H1 (cell line): ENCODE measurements at regions not wholly inside any gene's neighbourhood (a gene's known extent, or its start where the extent isn't known, plus 50 kb on each side); places are given as distances from the start of the nearest gene placed in this dataset.

Experiments
- CTCF ChIA-PET: fragments of 300-600 bp; sonication (Branson Sonifier 250); formaldehyde crosslinking; loops from one replicate; lab custom pipeline; 2021; ENCODE audit not compliant: partially characterized antibody; lab: Charles Lee
- POLR2A ChIA-PET: fragments of 300-600 bp; sonication (Branson Sonifier 250); formaldehyde crosslinking; loops from one replicate; lab custom pipeline; 2021; ENCODE audit warnings: inconsistent platforms; ENCODE audit not compliant: partially characterized antibody; lab: Charles Lee
- DNase-seq, 2 experiments: peaks; one replicate each; pipeline versions ENCODE4 v3.0.0 to v3.0.0-alpha.2; 2010 to 2022; ENCODE audit warnings: low spot score in 2 of 2, low read depth in 1 of 2, mixed read lengths in 1 of 2
- FAIRE-seq: peaks from 2 replicates; lab custom pipeline; 2011; peaks lifted over from hg19 to GRCh38; lab: Jason Lieb, UNC
- H2AFZ ChIP-seq: 2 replicates; pipeline ENCODE4 v1.8.1; 2012; ENCODE audit warnings: low read length, inconsistent platforms
- H2AK5ac ChIP-seq: 2 replicates; pipeline ENCODE4 v1.6.1; 2013; ENCODE audit warnings: low read depth, low read length
- H2BK120ac ChIP-seq: replicated peaks from 2 replicates; pipeline ENCODE3; 2013; ENCODE audit warnings: low read depth, low read length, inconsistent platforms
- H2BK12ac ChIP-seq: 2 replicates; pipeline ENCODE4 v1.6.1; 2013; ENCODE audit warnings: low read depth, low read length
- H2BK15ac ChIP-seq: 2 replicates; pipeline ENCODE4 v1.6.1; 2013; ENCODE audit warnings: low read length
- H2BK20ac ChIP-seq: 2 replicates; pipeline ENCODE4 v1.6.1; 2013; ENCODE audit warnings: low read length
- H2BK5ac ChIP-seq: 2 replicates; pipeline ENCODE4 v1.6.1; 2013; ENCODE audit warnings: low read depth, low read length
- H3K14ac ChIP-seq: 2 replicates; pipeline ENCODE4 v1.6.1; 2013; ENCODE audit warnings: inconsistent platforms; ENCODE audit not compliant: insufficient read length
- H3K18ac ChIP-seq: 2 replicates; pipeline ENCODE4 v1.6.1; 2013; ENCODE audit warnings: low read length; ENCODE audit errors: extremely low read depth
- H3K23ac ChIP-seq: 2 replicates; pipeline ENCODE4 v1.6.1; 2013; ENCODE audit warnings: inconsistent platforms; ENCODE audit not compliant: insufficient read length
- H3K23me2 ChIP-seq: 2 replicates; pipeline ENCODE4 v1.6.1; 2013; ENCODE audit warnings: low read depth, low read length
- H3K27ac ChIP-seq: 2 replicates; pipeline ENCODE4 v1.6.1; 2011; ENCODE audit warnings: low read depth, low read length, inconsistent platforms
- H3K27me3 ChIP-seq, 4 experiments: replicated peaks in 1 of 4; 1 replicate in 1 of 4; 2 replicates in 3 of 4; pipeline versions ENCODE4 v1.6.1 to v1.8.1; 2011 to 2013; ENCODE audit warnings: low read length in 3 of 4, mild to moderate bottlenecking in 3 of 4, inconsistent platforms in 2 of 4, mixed read lengths in 2 of 4, moderate library complexity in 1 of 4; ENCODE audit not compliant: control insufficient read depth in 3 of 4, insufficient read depth in 3 of 4; ENCODE audit errors: extremely low read depth in 1 of 4
- H3K36me3 ChIP-seq, 4 experiments: 2 replicates each; pipeline versions ENCODE4 v1.6.1 to v1.8.1; 2011 to 2013; ENCODE audit warnings: mild to moderate bottlenecking in 4 of 4, low read length in 3 of 4, moderate library complexity in 2 of 4, control low read depth in 1 of 4, inconsistent platforms in 1 of 4; ENCODE audit not compliant: insufficient read depth in 4 of 4, control insufficient read depth in 2 of 4
- H3K4ac ChIP-seq: replicated peaks from 2 replicates; pipeline ENCODE3; 2013; ENCODE audit warnings: low read length, low read depth, mixed read lengths, inconsistent platforms; ENCODE audit not compliant: insufficient read length
- H3K4me1 ChIP-seq, 4 experiments: replicated peaks in 1 of 4; 1 replicate in 1 of 4; 2 replicates in 3 of 4; pipeline versions ENCODE4 v1.6.1 to v1.8.1; 2011 to 2013; ENCODE audit warnings: low read length in 3 of 4, inconsistent platforms in 2 of 4, mixed read lengths in 1 of 4; ENCODE audit not compliant: insufficient read depth in 4 of 4, control insufficient read depth in 3 of 4
- H3K4me2 ChIP-seq, 2 experiments: 2 replicates each; pipeline versions ENCODE4 v1.6.1 to v1.8.1; 2011 to 2013; ENCODE audit warnings: low read depth in 2 of 2, low read length in 2 of 2, control low read depth in 1 of 2, inconsistent platforms in 1 of 2, mild to moderate bottlenecking in 1 of 2; ENCODE audit not compliant: insufficient read depth in 1 of 2
- H3K4me3 ChIP-seq, 4 experiments: fragments of 200-600, 300-600 bp in 1 of 4; sonication (generic), shearing (Covaris generic), sonication (Bioruptor Twin) in 1 of 4; 2 replicates each; pipeline versions ENCODE4 v1.5.1 to v1.8.1; 2011 to 2016; ENCODE audit warnings: low read length in 4 of 4, low read depth in 3 of 4, control low read depth in 2 of 4, inconsistent platforms in 2 of 4, mild to moderate bottlenecking in 2 of 4, mixed read lengths in 1 of 4, moderate library complexity in 1 of 4; ENCODE audit not compliant: insufficient read depth in 2 of 4; ENCODE audit errors: extremely low read depth in 1 of 4
- H3K56ac ChIP-seq: replicated peaks from 2 replicates; pipeline ENCODE3; 2013; ENCODE audit warnings: low read depth, mild to moderate bottlenecking, mixed read lengths, low read length, inconsistent platforms; ENCODE audit not compliant: insufficient read length
- H3K79me1 ChIP-seq: 2 replicates; pipeline ENCODE4 v1.6.1; 2013; ENCODE audit warnings: low read depth, low read length, control low read depth
- H3K79me2 ChIP-seq, 2 experiments: 2 replicates each; pipeline versions ENCODE4 v1.6.1 to v1.8.1; 2012 to 2013; ENCODE audit warnings: low read length in 2 of 2, mild to moderate bottlenecking in 2 of 2, inconsistent platforms in 1 of 2; ENCODE audit not compliant: insufficient read depth in 2 of 2, control insufficient read depth in 1 of 2
- H3K9ac ChIP-seq, 4 experiments: replicated peaks in 1 of 4; 1 replicate in 1 of 4; 2 replicates in 3 of 4; pipeline versions ENCODE4 v1.6.1 to v1.8.1; 2011 to 2013; ENCODE audit warnings: low read depth in 3 of 4, low read length in 3 of 4, control low read depth in 2 of 4, mild to moderate bottlenecking in 2 of 4, moderate library complexity in 2 of 4, inconsistent platforms in 1 of 4; ENCODE audit errors: extremely low read depth in 1 of 4
- H3K9me3 ChIP-seq, 2 experiments: 2 replicates each; pipeline versions ENCODE4 v1.6.1 to v1.8.1; 2012 to 2013; ENCODE audit warnings: mild to moderate bottlenecking in 2 of 2, moderate library complexity in 2 of 2, control low read depth in 1 of 2, inconsistent platforms in 1 of 2, low read depth in 1 of 2, low read length in 1 of 2, mixed read lengths in 1 of 2; ENCODE audit not compliant: insufficient read depth in 2 of 2
- H4K20me1 ChIP-seq, 2 experiments: replicated peaks in 1 of 2; 2 replicates each; pipeline versions ENCODE3 to v1.8.1; 2011 to 2013; ENCODE audit warnings: inconsistent platforms in 2 of 2, low read length in 2 of 2, mild to moderate bottlenecking in 1 of 2; ENCODE audit not compliant: insufficient read depth in 2 of 2, control insufficient read depth in 1 of 2
- H4K5ac ChIP-seq: 2 replicates; pipeline ENCODE4 v1.6.1; 2013; ENCODE audit warnings: low read length, low read depth, mixed read lengths, inconsistent platforms; ENCODE audit not compliant: insufficient read length
- H4K8ac ChIP-seq: 2 replicates; pipeline ENCODE4 v1.8.0; 2013; ENCODE audit warnings: mild to moderate bottlenecking, moderate library complexity, low read length, inconsistent platforms; ENCODE audit not compliant: insufficient read depth; ENCODE audit errors: extremely low read depth
- H4K91ac ChIP-seq: replicated peaks from 2 replicates; pipeline ENCODE3; 2013; ENCODE audit warnings: low read length, mixed read lengths, inconsistent platforms; ENCODE audit not compliant: insufficient read length
- ATF2 ChIP-seq: IDR thresholded peaks from 2 replicates; pipeline ENCODE4 v1.6.1; 2012; ENCODE audit warnings: low read length, inconsistent platforms
- GTF2F1 ChIP-seq: IDR thresholded peaks from 2 replicates; pipeline ENCODE4 v1.6.1; 2012; ENCODE audit warnings: low read depth, low read length, improper control_type of control experiment, borderline replicate concordance
- JUN ChIP-seq: IDR thresholded peaks from 2 replicates; pipeline ENCODE4 v1.6.1; 2011; ENCODE audit warnings: low read depth, mild to moderate bottlenecking, improper control_type of control experiment, low read length
- RFX5 ChIP-seq: IDR thresholded peaks from 2 replicates; pipeline ENCODE4 v1.6.1; 2011; ENCODE audit warnings: low read depth, low read length, improper control_type of control experiment, borderline replicate concordance
- SIRT6 ChIP-seq: IDR thresholded peaks from one replicate; pipeline ENCODE4 v1.7.1; 2012; ENCODE audit warnings: low read length, inconsistent platforms
- WGBS, 2 experiments: shearing (Covaris generic) in 1 of 2; methylation state at CpG; one replicate each; pipeline versions ENCODE4 v1.1.6 to v1.1.7; 2013 to 2015; ENCODE audit warnings: low lambda C conversion rate in 2 of 2, mixed read lengths in 2 of 2, inconsistent platforms in 1 of 2, low coverage in 1 of 2, missing lambda C conversion rate in 1 of 2; ENCODE audit not compliant: insufficient replicate concordance in 2 of 2, insufficient coverage in 1 of 2, insufficient read length in 1 of 2; ENCODE audit errors: extremely low coverage in 1 of 2, missing lambda C conversion rate in 1 of 2; 5-methylcytosine and 5-hydroxymethylcytosine counted together

- Histone ChIP-seq H3K27ac (no peak overlapping the region), H3K9ac (no peak overlapping the region), H3K18ac (no peak overlapping the region), H3K4me3 (no peak overlapping the region), H3K4ac (no peak overlapping the region), H3K23ac (no peak overlapping the region), H3K36me3 (no peaks in the 10 kb centered on the region), H3K14ac (no peak overlapping the region), H3K79me1 (no peaks in the 10 kb centered on the region), H3K79me2 (no peaks in the 10 kb centered on the region), H2BK12ac (no peak overlapping the region), H4K20me1 (peaks cover 0 to 3% of the 10 kb centered on the region in 2 experiments), H2AK5ac (no peak overlapping the region), H2BK120ac (no peak overlapping the region), H4K8ac (no peak overlapping the region), H3K56ac (no peak overlapping the region), H4K91ac (no peak overlapping the region), H4K5ac (no peak overlapping the region), H2AFZ (no peak overlapping the region; the same call in 1 of the 2 replicates), H3K27me3 (no peaks in the 10 kb centered on the region), H3K9me3 (no peaks in the 10 kb centered on the region), H2BK15ac (no peak overlapping the region)
- DNase-seq: no peak
- CTCF ChIA-PET: interaction anchor here (0.9 to 2.8 kb wide), 7 partner anchors 10 to 349 kb away, joined by 3 to 10 read pairs (median 4); no protein-coding TSS in a partner anchor
- 93% methylated on average over 19 of the region's 19 CpGs; no CpG with 5 or more reads in 1 of the 2 experiments for WGBS, 2 experiments
- no peak for FAIRE-seq
- POLR2A ChIA-PET: no interaction called here
- TF ChIP-seq JUN (no peak), GTF2F1 (no peak), SIRT6 (no peak), RFX5 (no peak), ATF2 (no peak)
- TF ChIP-seq, all 59 proteins: peak for 0
- H3K23me2 ChIP-seq: peaks cover 2% of the 10 kb centered on the region; the same call in 1 of the 2 replicates
- H3K4me2 ChIP-seq: no peak overlapping the region
- H2BK20ac ChIP-seq: no peak overlapping the region
- no peak overlapping the region for H2BK5ac ChIP-seq
- no peaks in the 10 kb centered on the region for H3K4me1 ChIP-seq
Measured at GRCh38 chr20:51331481-51331880, 211.0 kb downstream of the NFATC2 start.
